ENCODE measurements at regions not wholly inside any gene's neighbourhood (a gene's known extent, or its start where the extent isn't known, plus 50 kb on each side); places are given as distances from the start of the nearest gene placed in this dataset.

- TF ChIP-seq POLR2A (IDR thresholded peaks at IDR 0.05), result no peak
- no peak for TF ChIP-seq CTCF (IDR thresholded peaks at IDR 0.05)
These were observed 367.0 kb upstream of the POM121L12 start for GRCh38 chr7:52668435-52668834.
